Calu3 (cell line): ENCODE measurements at regions not wholly inside any gene's neighbourhood (a gene's known extent, or its start where the extent isn't known, plus 50 kb on each side); places are given as distances from the start of the nearest gene placed in this dataset.

Source experiments
- BruUV-seq: library from RNA; stranded (reverse); fragments of 400-500 nt; replicated peaks from 2 replicates; lab custom pipeline; 2021; lab: Mats Ljungman, UMichigan
- CTCF ChIA-PET: fragments of 300-600 bp; sonication (Branson Sonifier 250); formaldehyde crosslinking; loops from one replicate; lab custom pipeline; 2022; ENCODE audit warnings: antibody characterized with exemption; lab: Charles Lee
- DNase-seq: peaks from one replicate; pipeline ENCODE4 v3.0.0; 2022
- H3K27ac Mint-ChIP-seq: one replicate; pipeline ENCODE4 v1.8.0; 2022; ENCODE audit warnings: mixed read lengths; ENCODE audit not compliant: unreplicated experiment
- H3K27me3 Mint-ChIP-seq: one replicate; pipeline ENCODE4 v1.8.0; 2022; ENCODE audit warnings: mixed read lengths; ENCODE audit not compliant: unreplicated experiment
- H3K36me3 Mint-ChIP-seq: one replicate; pipeline ENCODE4 v1.8.0; 2022; ENCODE audit warnings: mild to moderate bottlenecking, moderate library complexity, mixed read lengths; ENCODE audit not compliant: insufficient read depth, unreplicated experiment
- H3K4me1 Mint-ChIP-seq: one replicate; pipeline ENCODE4 v1.8.0; 2022; ENCODE audit warnings: mild to moderate bottlenecking, low read depth, mixed read lengths; ENCODE audit not compliant: unreplicated experiment
- H3K4me3 Mint-ChIP-seq: one replicate; pipeline ENCODE4 v1.8.0; 2022; ENCODE audit warnings: mild to moderate bottlenecking, low read depth, moderate library complexity, mixed read lengths; ENCODE audit not compliant: unreplicated experiment
- H3K9me3 Mint-ChIP-seq: one replicate; pipeline ENCODE4 v1.8.0; 2022; ENCODE audit warnings: low read depth, mixed read lengths; ENCODE audit not compliant: unreplicated experiment
- intact Hi-C: fragments of 100-400 bp; cut with micrococcal nuclease; formaldehyde crosslinking; loops from one replicate; pipeline ENCODE4 v1.10.0; 2022; ENCODE audit not compliant: unreplicated experiment
- TF ChIP-seq, protein P1 (sequence below): fragments of 200-600 bp; IDR thresholded peaks from one replicate; pipeline ENCODE4 v1.8.0; 2022; ENCODE audit warnings: antibody characterized with exemption; ENCODE audit not compliant: unreplicated experiment

DNA sequence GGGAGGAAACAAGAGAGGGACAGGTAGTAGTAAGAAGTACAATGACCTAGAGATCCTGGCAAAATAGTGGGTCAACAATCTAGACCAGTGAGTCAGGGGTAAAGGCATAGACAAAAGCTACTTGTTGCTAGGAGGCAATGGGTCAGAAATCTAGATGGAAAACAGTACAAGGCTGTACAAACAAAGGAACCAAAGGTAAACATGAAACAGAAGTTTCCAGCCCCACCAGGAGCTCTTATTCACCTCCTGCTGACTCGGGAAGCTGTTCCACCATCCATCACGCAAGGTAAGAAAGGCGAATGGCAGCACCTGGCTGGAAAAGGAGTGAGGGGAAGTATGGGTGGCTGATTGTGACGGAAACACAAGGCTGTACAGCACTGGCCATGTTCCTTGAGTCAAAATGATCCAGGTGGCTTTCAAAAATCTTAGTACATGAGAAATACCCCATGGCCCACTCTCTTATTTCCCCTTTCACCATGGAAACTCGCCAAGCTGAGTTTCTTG lies 70.5 kb upstream of the RAI14 start:
- TF ChIP-seq, protein P1, sequence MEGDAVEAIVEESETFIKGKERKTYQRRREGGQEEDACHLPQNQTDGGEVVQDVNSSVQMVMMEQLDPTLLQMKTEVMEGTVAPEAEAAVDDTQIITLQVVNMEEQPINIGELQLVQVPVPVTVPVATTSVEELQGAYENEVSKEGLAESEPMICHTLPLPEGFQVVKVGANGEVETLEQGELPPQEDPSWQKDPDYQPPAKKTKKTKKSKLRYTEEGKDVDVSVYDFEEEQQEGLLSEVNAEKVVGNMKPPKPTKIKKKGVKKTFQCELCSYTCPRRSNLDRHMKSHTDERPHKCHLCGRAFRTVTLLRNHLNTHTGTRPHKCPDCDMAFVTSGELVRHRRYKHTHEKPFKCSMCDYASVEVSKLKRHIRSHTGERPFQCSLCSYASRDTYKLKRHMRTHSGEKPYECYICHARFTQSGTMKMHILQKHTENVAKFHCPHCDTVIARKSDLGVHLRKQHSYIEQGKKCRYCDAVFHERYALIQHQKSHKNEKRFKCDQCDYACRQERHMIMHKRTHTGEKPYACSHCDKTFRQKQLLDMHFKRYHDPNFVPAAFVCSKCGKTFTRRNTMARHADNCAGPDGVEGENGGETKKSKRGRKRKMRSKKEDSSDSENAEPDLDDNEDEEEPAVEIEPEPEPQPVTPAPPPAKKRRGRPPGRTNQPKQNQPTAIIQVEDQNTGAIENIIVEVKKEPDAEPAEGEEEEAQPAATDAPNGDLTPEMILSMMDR, result no peak
- no peaks in the 10 kb centered on the region for H3K27me3 Mint-ChIP-seq
- H3K27ac Mint-ChIP-seq, result peak overlapping the region; percentile 90
- H3K4me1 Mint-ChIP-seq, result peaks cover 40% of the 10 kb centered on the region
- TSS peak; percentile 90 for BruUV-seq
- intact Hi-C loops, result loop anchor here (1.0 to 5.0 kb wide), 4 partner anchors 23 to 72 kb away; partner anchors contain the start of gene RAI14
- peak; percentile 65 for DNase-seq
- no peaks in the 10 kb centered on the region for H3K9me3 Mint-ChIP-seq
- H3K36me3 Mint-ChIP-seq, result peaks cover 14% of the 10 kb centered on the region
- H3K4me3 Mint-ChIP-seq, result peak overlapping the region; percentile 5
- CTCF ChIA-PET, result interaction anchor here (1.0 to 1.8 kb wide), 8 partner anchors 12 to 71 kb away, joined by 3 to 5 read pairs (median 4); partner anchors contain the start of gene RAI14

DNA sequence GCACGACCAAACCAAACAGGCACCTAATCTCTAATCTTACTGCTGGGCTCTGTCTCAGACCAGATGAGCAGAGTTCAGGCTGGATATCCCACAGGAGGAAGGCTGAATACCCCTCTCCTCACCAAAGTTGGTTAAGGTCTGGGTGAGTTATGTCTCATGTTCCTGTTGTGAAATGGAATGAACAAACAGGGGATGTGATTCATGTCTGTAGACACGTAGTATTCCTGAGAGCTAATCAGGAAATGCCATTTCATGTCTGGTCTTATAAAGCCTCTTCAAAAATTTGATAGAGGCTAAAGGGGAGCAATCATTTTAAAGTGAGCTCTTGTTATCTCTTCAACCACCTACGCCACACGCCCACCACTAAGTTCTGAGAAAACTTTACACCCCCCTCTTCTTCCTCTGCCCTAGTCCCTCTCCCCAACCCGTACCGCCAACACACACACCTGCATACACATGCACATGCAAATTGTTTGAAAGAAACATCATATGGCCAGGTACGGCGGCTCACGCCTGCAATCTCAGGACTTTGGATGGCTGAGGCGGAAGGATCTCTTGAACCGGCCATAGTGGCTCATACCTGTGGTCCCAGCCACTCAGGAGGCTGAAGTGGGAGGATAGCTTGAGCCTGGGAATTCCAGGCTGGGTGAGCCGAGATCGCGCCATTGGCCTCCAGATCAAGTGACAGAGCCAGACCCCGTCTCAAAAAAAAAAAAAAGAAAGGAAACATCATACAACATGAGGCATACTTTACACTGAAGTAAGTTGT lies 69.8 kb upstream of the RAI14 start:
- Mint-ChIP-seq H3K4me3 (peak overlapping the region; percentile 5), H3K4me1 (peaks cover 40% of the 10 kb centered on the region), H3K27ac (peak overlapping the region; percentile 90), H3K27me3 (no peaks in the 10 kb centered on the region), H3K36me3 (peaks cover 14% of the 10 kb centered on the region), H3K9me3 (no peaks in the 10 kb centered on the region)
- BruUV-seq, result TSS peak; percentile 84
- CTCF ChIA-PET, result interaction anchor here (1.0 to 1.8 kb wide), 8 partner anchors 12 to 70 kb away, joined by 3 to 5 read pairs (median 4); partner anchors contain the start of gene RAI14
- TF ChIP-seq, protein P1, result no peak
- DNase-seq, result peak; percentile 46
- intact Hi-C loops, result loop anchor here (2.0 to 5.0 kb wide), 3 partner anchors 22 to 71 kb away; partner anchors contain the start of gene RAI14

DNA sequence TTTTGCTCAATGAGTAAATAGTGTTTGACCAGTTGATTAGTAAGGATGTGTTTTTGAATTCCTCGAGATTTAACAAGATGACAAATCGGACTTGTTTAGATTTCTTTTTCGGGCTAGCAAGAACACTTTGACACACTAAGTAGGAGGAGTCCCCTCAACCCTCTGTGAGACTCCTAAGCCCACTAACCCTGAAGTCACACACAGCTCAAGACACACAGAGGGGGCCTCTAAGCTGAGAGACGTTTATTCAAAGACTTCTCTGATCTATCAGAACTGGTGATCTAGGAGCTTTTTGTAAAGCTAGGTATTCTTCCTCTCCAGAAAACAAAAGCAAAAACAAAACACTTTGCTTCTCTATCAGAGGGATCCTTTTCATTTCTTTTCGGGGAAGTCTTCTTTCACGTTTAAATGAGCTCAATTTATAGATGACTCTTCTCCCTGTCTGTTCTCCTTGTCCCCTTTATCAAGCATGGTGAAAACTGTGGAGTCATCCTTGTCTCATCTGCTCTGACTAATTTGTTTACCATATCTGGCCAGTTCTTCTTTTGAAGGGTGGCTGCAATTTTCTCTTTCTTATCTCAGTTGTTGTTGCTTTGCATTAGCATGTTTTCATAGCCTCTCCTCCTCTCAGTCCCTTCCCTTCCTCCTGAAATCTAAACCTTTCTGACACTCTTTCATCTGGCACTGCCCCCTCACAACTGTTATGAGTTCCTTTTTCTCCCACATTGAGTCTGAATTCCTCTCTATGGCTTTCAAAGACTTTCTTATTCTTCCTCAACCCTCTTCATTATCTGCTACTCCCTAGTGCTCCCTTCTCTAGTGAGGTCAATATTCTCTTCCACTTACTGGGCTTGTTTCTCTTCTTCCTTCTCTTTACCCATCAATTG lies 68.5 kb upstream of the RAI14 start:
- H3K9me3 Mint-ChIP-seq, result no peaks in the 10 kb centered on the region
- CTCF ChIA-PET, result interaction anchor here (0.6 kb wide), 1 partner anchor 67 kb away, joined by 3 read pairs; no protein-coding TSS in a partner anchor
- no peak overlapping the region for H3K4me3 Mint-ChIP-seq
- H3K27ac Mint-ChIP-seq, result peak overlapping the region; percentile 55
- no TSS peak for BruUV-seq
- intact Hi-C loops, result loop anchor here (2.0 to 5.0 kb wide), 3 partner anchors 21 to 70 kb away; partner anchors contain the start of gene RAI14
- no peaks in the 10 kb centered on the region for H3K27me3 Mint-ChIP-seq
- DNase-seq, result no peak
- H3K4me1 Mint-ChIP-seq, result peaks cover 40% of the 10 kb centered on the region
- TF ChIP-seq, protein P1, result no peak
- H3K36me3 Mint-ChIP-seq, result peaks cover 14% of the 10 kb centered on the region

DNA sequence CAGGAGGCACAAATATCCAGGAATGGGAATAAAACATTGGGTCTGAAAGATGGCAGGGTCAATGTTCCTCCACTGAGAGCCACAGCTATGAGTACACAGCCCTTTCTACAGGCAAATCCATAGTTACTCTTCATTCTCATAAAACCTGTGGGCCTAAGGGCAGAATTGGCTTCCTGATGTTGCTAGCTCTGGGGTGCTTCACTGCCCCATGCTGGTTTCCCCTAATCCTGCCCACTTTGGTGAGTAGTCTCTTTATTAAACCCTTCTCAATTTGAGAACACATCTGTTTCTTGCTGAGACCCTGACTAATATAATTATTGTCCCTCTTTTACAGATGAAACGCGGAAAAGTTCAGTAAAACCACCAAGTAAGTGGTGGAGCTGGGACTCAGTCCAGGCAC lies 66.3 kb upstream of the RAI14 start:
- H3K36me3 Mint-ChIP-seq, result peaks cover 14% of the 10 kb centered on the region
- TF ChIP-seq, protein P1, result no peak
- DNase-seq, result no peak
- no peaks in the 10 kb centered on the region for H3K9me3 Mint-ChIP-seq
- no TSS peak for BruUV-seq
- no peak overlapping the region for H3K27ac Mint-ChIP-seq
- H3K4me3 Mint-ChIP-seq, result no peak overlapping the region
- no peaks in the 10 kb centered on the region for H3K27me3 Mint-ChIP-seq
- intact Hi-C loops, result loop anchor here (5.0 kb wide), 2 partner anchors 67 to 68 kb away; partner anchors contain the start of gene RAI14
- CTCF ChIA-PET, result interaction anchor here (0.6 kb wide), 1 partner anchor 20 kb away, joined by 3 read pairs; no protein-coding TSS in a partner anchor
- peaks cover 31% of the 10 kb centered on the region for H3K4me1 Mint-ChIP-seq
